ENCODE measurements at regions not wholly inside any gene's neighbourhood (a gene's known extent, or its start where the extent isn't known, plus 50 kb on each side); places are given as distances from the start of the nearest gene placed in this dataset.

DNA sequence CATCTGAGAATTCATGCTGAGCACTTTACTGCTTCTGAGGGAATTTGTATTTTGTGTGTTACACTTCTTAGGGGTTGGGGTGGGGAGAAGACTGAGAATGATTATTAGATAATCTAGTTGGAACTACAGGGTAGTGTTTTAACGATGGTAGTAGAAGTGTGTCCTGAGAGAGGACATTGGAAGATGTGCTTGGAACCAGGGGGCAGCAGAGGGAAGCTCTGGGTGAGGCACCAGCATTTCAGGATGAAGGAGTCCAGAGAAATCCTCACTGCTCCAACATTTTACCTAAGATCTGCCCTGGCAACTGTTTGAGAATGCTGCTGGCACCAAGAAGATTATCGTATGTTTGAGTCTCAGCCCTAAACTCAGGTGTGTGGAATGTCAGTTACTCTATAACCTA lies 145.5 kb downstream of the SQOR start:
- no peak for FAIRE-seq
- DNase-seq (ENCODE audit: low read depth in 1 of 2, low spot score in 2 of 2): no peak
- H3K23ac ChIP-seq (ENCODE audit: insufficient read length): no peak overlapping the region
- H4K20me1 ChIP-seq (replicated peaks in 1 of 2; ENCODE audit: control insufficient read depth in 1 of 2, insufficient read depth in 2 of 2, low read length in 2 of 2): no peaks in the 10 kb centered on the region
- H4K5ac ChIP-seq (ENCODE audit: insufficient read length, low read depth, low read length): no peak overlapping the region
- no peak overlapping the region for H2BK15ac ChIP-seq (ENCODE audit: low read length)
- H3K56ac ChIP-seq (replicated peaks; ENCODE audit: insufficient read length, low read depth, low read length): no peak overlapping the region
- no peak overlapping the region for H3K4ac ChIP-seq (replicated peaks; ENCODE audit: insufficient read length, low read depth, low read length)
- H3K14ac ChIP-seq (ENCODE audit: insufficient read length): no peak overlapping the region
- no peak overlapping the region for H2AFZ ChIP-seq (ENCODE audit: low read length)
- H3K27me3 ChIP-seq (replicated peaks in 1 of 4; ENCODE audit: control insufficient read depth in 3 of 4, extremely low read depth in 1 of 4, insufficient read depth in 3 of 4, low read length in 3 of 4): no peaks in the 10 kb centered on the region
- no peak overlapping the region for H3K18ac ChIP-seq (ENCODE audit: extremely low read depth, low read length)
- no peak overlapping the region for H2AK5ac ChIP-seq (ENCODE audit: low read depth, low read length)
- H2BK20ac ChIP-seq (ENCODE audit: low read length): no peak overlapping the region
- H3K9me3 ChIP-seq (ENCODE audit: insufficient read depth in 2 of 2, low read depth in 1 of 2, low read length in 1 of 2): no peaks in the 10 kb centered on the region
- no peak overlapping the region for H4K91ac ChIP-seq (replicated peaks; ENCODE audit: insufficient read length, low read length)
- H3K27ac ChIP-seq (ENCODE audit: low read depth, low read length): no peak overlapping the region
- no peak overlapping the region for H3K4me3 ChIP-seq (ENCODE audit: extremely low read depth in 1 of 4, insufficient read depth in 2 of 4, low read depth in 3 of 4, low read length in 4 of 4)
- no peak overlapping the region for H2BK12ac ChIP-seq (ENCODE audit: low read depth, low read length)
- CTCF ChIA-PET (ENCODE audit: partially characterized antibody): interaction anchor here (0.6 to 4.1 kb wide), 16 partner anchors 10 to 314 kb away, joined by 3 to 45 read pairs (median 4); no protein-coding TSS in a partner anchor
- no peak overlapping the region for H3K4me2 ChIP-seq (ENCODE audit: insufficient read depth in 1 of 2, low read depth in 2 of 2, low read length in 2 of 2)
- TF ChIP-seq, protein P1, sequence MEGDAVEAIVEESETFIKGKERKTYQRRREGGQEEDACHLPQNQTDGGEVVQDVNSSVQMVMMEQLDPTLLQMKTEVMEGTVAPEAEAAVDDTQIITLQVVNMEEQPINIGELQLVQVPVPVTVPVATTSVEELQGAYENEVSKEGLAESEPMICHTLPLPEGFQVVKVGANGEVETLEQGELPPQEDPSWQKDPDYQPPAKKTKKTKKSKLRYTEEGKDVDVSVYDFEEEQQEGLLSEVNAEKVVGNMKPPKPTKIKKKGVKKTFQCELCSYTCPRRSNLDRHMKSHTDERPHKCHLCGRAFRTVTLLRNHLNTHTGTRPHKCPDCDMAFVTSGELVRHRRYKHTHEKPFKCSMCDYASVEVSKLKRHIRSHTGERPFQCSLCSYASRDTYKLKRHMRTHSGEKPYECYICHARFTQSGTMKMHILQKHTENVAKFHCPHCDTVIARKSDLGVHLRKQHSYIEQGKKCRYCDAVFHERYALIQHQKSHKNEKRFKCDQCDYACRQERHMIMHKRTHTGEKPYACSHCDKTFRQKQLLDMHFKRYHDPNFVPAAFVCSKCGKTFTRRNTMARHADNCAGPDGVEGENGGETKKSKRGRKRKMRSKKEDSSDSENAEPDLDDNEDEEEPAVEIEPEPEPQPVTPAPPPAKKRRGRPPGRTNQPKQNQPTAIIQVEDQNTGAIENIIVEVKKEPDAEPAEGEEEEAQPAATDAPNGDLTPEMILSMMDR (IDR thresholded peaks at IDR 0.05; ENCODE audit: control extremely low read depth in 1 of 3, insufficient read depth in 1 of 3, low read depth in 1 of 3, low read length in 3 of 3): peak in 2 of 3 experiments; percentile 31 to 42; a peak in 2 of 4 replicates
- no peak for TF ChIP-seq MAFK (IDR thresholded peaks at IDR 0.05; ENCODE audit: low read depth, low read length)
- peak; percentile 9 to 23; a peak in 1 of 4 replicates for TF ChIP-seq RAD21 (IDR thresholded peaks at IDR 0.05 in 1 of 2, conservative IDR thresholded peaks at IDR 0.05 in 1 of 2; ENCODE audit: low read depth in 2 of 2, low read length in 2 of 2)
- no peaks in the 10 kb centered on the region for H3K79me1 ChIP-seq (ENCODE audit: low read depth, low read length)
- no peaks in the 10 kb centered on the region for H3K23me2 ChIP-seq (ENCODE audit: low read depth, low read length)
- H2BK5ac ChIP-seq (ENCODE audit: low read depth, low read length): no peak overlapping the region
- no peak overlapping the region for H4K8ac ChIP-seq (ENCODE audit: extremely low read depth, insufficient read depth, low read length)
- no peak overlapping the region for H2BK120ac ChIP-seq (replicated peaks; ENCODE audit: low read depth, low read length)
- H3K36me3 ChIP-seq (ENCODE audit: control insufficient read depth in 2 of 4, insufficient read depth in 4 of 4, low read length in 3 of 4): no peaks in the 10 kb centered on the region
- POLR2A ChIA-PET (ENCODE audit: partially characterized antibody): no interaction called here
- 90% methylated on average over 2 of the region's 2 CpGs; no CpG with 5 or more reads in 1 of the 2 experiments for WGBS, 2 experiments (ENCODE audit: extremely low coverage in 1 of 2, insufficient coverage in 1 of 2, insufficient read length in 1 of 2, insufficient replicate concordance in 2 of 2, low coverage in 1 of 2, low lambda C conversion rate in 2 of 2, missing lambda C conversion rate in 1 of 2)
- H3K79me2 ChIP-seq (ENCODE audit: control insufficient read depth in 1 of 2, insufficient read depth in 2 of 2, low read length in 2 of 2): no peaks in the 10 kb centered on the region
- H3K4me1 ChIP-seq (replicated peaks in 1 of 4; ENCODE audit: control insufficient read depth in 3 of 4, insufficient read depth in 4 of 4, low read length in 3 of 4): peaks cover 0 to 10% (median 3%) of the 10 kb centered on the region in 4 experiments; a peak in 5 of 7 replicates
- H3K9ac ChIP-seq (replicated peaks in 1 of 4; ENCODE audit: extremely low read depth in 1 of 4, low read depth in 3 of 4, low read length in 3 of 4): no peak overlapping the region

Data from H1 (cell line).